PC-3 (cell line): ENCODE measurements at regions not wholly inside any gene's neighbourhood (a gene's known extent, or its start where the extent isn't known, plus 50 kb on each side); places are given as distances from the start of the nearest gene placed in this dataset.

Experiments
- CTCF ChIP-seq: fragments of 300-600 bp; sonication (generic); conservative IDR thresholded peaks from 2 replicates; pipeline ENCODE4 v1.5.1; 2017; ENCODE audit warnings: antibody characterized with exemption, low read depth, mild to moderate bottlenecking, low read length
- EZH2 ChIP-seq: fragments of 300-600 bp; sonication (generic); IDR thresholded peaks from one replicate; pipeline ENCODE4 v1.6.1; 2017; ENCODE audit warnings: antibody characterized with exemption, mild to moderate bottlenecking, low read length; ENCODE audit not compliant: unreplicated experiment

- TF ChIP-seq EZH2, result no peak
- TF ChIP-seq CTCF, result no peak
Observed at GRCh38 chr12:100688451-100688864, 106.1 kb upstream of the ANO4 start.
